GM12873 (cell line): ENCODE measurements at regions not wholly inside any gene's neighbourhood (a gene's known extent, or its start where the extent isn't known, plus 50 kb on each side); places are given as distances from the start of the nearest gene placed in this dataset.

Experiments used
- TF ChIP-seq, protein P1 (sequence below): IDR thresholded peaks from 2 replicates; pipeline ENCODE4 v1.5.1; 2012; ENCODE audit warnings: low read depth, mild to moderate bottlenecking, moderate library complexity, low read length, control low read depth; ENCODE audit not compliant: insufficient read depth; ENCODE audit errors: missing control alignments

- TF ChIP-seq, protein P1, sequence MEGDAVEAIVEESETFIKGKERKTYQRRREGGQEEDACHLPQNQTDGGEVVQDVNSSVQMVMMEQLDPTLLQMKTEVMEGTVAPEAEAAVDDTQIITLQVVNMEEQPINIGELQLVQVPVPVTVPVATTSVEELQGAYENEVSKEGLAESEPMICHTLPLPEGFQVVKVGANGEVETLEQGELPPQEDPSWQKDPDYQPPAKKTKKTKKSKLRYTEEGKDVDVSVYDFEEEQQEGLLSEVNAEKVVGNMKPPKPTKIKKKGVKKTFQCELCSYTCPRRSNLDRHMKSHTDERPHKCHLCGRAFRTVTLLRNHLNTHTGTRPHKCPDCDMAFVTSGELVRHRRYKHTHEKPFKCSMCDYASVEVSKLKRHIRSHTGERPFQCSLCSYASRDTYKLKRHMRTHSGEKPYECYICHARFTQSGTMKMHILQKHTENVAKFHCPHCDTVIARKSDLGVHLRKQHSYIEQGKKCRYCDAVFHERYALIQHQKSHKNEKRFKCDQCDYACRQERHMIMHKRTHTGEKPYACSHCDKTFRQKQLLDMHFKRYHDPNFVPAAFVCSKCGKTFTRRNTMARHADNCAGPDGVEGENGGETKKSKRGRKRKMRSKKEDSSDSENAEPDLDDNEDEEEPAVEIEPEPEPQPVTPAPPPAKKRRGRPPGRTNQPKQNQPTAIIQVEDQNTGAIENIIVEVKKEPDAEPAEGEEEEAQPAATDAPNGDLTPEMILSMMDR = no peak
These were observed 106.0 kb upstream of the ARHGAP24 start for GRCh38 chr4:85368932-85369331.

GRCh38 chr4:85369703-85370380 lies 105.1 kb upstream of the ARHGAP24 start:
- TF ChIP-seq, protein P1 = peak; percentile 25

- TF ChIP-seq, protein P1 = peak; percentile 94
These were observed 104.4 kb upstream of the ARHGAP24 start for GRCh38 chr4:85370400-85371032.

- TF ChIP-seq, protein P1 = no peak
These were observed 102.0 kb upstream of the ARHGAP24 start for GRCh38 chr4:85372966-85373365.

DNA sequence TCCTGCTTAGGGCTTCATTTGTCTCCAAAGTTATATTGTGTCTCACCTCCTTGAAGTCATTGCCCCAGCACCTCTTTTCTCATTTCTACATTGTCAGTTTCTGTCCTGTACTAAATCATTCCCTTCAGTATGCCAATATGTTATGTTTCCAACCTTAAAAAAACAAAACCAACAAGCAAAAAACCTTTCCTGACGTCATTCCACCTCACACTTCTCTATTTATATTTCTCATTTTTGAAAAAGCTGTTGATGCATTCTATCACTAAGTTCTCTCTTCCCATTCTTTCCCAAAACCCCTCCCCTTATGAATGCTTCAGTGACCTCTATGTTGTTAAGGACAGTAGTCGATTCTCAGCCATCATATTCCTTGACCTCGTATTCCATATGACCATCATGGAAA lies 98.7 kb upstream of the ARHGAP24 start:
- TF ChIP-seq, protein P1 = no peak

GRCh38 chr4:85381968-85382367 lies 93.0 kb upstream of the ARHGAP24 start:
- TF ChIP-seq, protein P1 = no peak

DNA sequence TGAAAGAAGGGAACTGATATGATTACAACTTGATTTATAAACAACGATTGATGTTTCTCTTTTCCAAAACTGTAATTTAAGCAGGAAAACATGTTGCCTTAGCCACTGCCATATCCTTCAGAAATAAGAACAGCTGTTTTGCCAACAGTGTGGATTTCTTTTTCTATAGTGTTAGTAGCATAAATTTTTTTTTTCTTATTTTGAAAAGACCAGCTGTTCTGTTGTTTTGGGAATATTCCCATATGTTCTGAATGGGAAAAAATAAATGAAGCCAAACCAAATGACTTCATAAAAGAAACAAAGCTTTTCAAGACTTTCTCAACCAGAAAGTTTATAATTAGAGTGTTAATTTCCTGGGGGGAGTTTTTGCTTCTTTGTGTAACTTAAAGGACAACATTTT lies 83.9 kb upstream of the ARHGAP24 start:
- TF ChIP-seq, protein P1 = no peak
